HepG2 (cell line): ENCODE measurements at regions not wholly inside any gene's neighbourhood (a gene's known extent, or its start where the extent isn't known, plus 50 kb on each side); places are given as distances from the start of the nearest gene placed in this dataset.

Source experiments
- CHD4 ChIP-seq: fragments of 200-600 bp; sonication (generic); IDR thresholded peaks from 2 replicates; pipeline ENCODE4 v1.7.0; 2017; ENCODE audit warnings: mild to moderate bottlenecking, low read length, borderline replicate concordance
- FOXA1 ChIP-seq, 2 experiments: fragments of 450-650 bp in 1 of 2; sonication (generic) in 1 of 2; formaldehyde crosslinking in 1 of 2; IDR thresholded peaks; 2 replicates each; pipeline versions ENCODE4 v1.4.0 to v1.6.1; 2016 to 2020; ENCODE audit warnings: missing genetic modification reagents in 1 of 2
- FOXK2 ChIP-seq: fragments of 450-650 bp; IDR thresholded peaks from 2 replicates; pipeline ENCODE4 v1.6.1; 2016
- GATAD2A ChIP-seq: IDR thresholded peaks from 2 replicates; pipeline ENCODE4 v1.6.1; 2016
- GTF2F1 ChIP-seq: fragments of 150-350 bp; IDR thresholded peaks from 2 replicates; pipeline ENCODE4 v1.6.1; 2014; ENCODE audit warnings: low read length
- HMG20A ChIP-seq: IDR thresholded peaks from 2 replicates; pipeline ENCODE4 v1.6.1; 2016; ENCODE audit warnings: borderline replicate concordance
- HNF4A ChIP-seq: sonication (generic); formaldehyde crosslinking; IDR thresholded peaks from 2 replicates; pipeline ENCODE4 v1.4.0; 2020; ENCODE audit warnings: missing genetic modification reagents
- MED1 ChIP-seq: sonication (generic); formaldehyde crosslinking; IDR thresholded peaks from 2 replicates; pipeline ENCODE4 v1.4.0; 2020; ENCODE audit warnings: missing genetic modification reagents
- MNT ChIP-seq: fragments of 450-650 bp; IDR thresholded peaks from 2 replicates; pipeline ENCODE4 v1.6.1; 2016
- NFIC ChIP-seq: IDR thresholded peaks from 2 replicates; pipeline ENCODE4 v1.6.1; 2012; ENCODE audit warnings: mild to moderate bottlenecking, low read length, inconsistent platforms
- PHF8 ChIP-seq: sonication (generic); formaldehyde crosslinking; IDR thresholded peaks from 2 replicates; pipeline ENCODE4 v1.5.0; 2020; ENCODE audit warnings: missing genetic modification reagents
- TCF7 ChIP-seq: sonication (generic); IDR thresholded peaks from 2 replicates; pipeline ENCODE4 v1.6.1; 2016; ENCODE audit warnings: antibody characterized with exemption, low read depth
- ZNF460 ChIP-seq: sonication (generic); formaldehyde crosslinking; IDR thresholded peaks from 2 replicates; pipeline ENCODE4 v1.5.1; 2020; ENCODE audit warnings: missing genetic modification reagents, mild to moderate bottlenecking, borderline replicate concordance
- ZSCAN25 ChIP-seq: sonication (generic); formaldehyde crosslinking; IDR thresholded peaks from 2 replicates; pipeline ENCODE4 v1.8.0; 2022; ENCODE audit warnings: mild to moderate bottlenecking, missing genetic modification reagents
- ZSCAN31 ChIP-seq: sonication (generic); formaldehyde crosslinking; IDR thresholded peaks from 2 replicates; pipeline ENCODE4 v1.5.0; 2020; ENCODE audit warnings: low read depth, mild to moderate bottlenecking, missing genetic modification reagents
- TF ChIP-seq, protein P1 (sequence below): sonication (generic); formaldehyde crosslinking; IDR thresholded peaks from 2 replicates; pipeline ENCODE4 v1.8.1; 2022; ENCODE audit warnings: low read depth, mild to moderate bottlenecking, missing genetic modification reagents
- TF ChIP-seq, protein P2 (sequence below): IDR thresholded peaks from 2 replicates; pipeline ENCODE4 v1.6.1; 2016; ENCODE audit warnings: low read depth, missing genetic modification reagents, missing compliant biosample characterization
- TF ChIP-seq, protein P3 (sequence below): sonication (generic); formaldehyde crosslinking; IDR thresholded peaks from 2 replicates; pipeline ENCODE4 v1.4.0; 2020; ENCODE audit warnings: missing genetic modification reagents, mild to moderate bottlenecking, borderline replicate concordance

GRCh38 chr3:20853890-20854289 is 667.9 kb upstream of the SGO1 start (continued):
- no peak for TF ChIP-seq MNT
- TF ChIP-seq ZSCAN25 (CRISPR knock-in tag), result no peak
- TF ChIP-seq GTF2F1, result no peak
- TF ChIP-seq FOXA1 (IDR thresholded peaks at IDR 0.05), result no peak
- TF ChIP-seq FOXA1 (CRISPR knock-in tag; IDR thresholded peaks at IDR 0.05), result no peak
- no peak for TF ChIP-seq PHF8 (CRISPR knock-in tag)
- TF ChIP-seq ZNF460 (CRISPR knock-in tag), result no peak
- TF ChIP-seq, protein P1, sequence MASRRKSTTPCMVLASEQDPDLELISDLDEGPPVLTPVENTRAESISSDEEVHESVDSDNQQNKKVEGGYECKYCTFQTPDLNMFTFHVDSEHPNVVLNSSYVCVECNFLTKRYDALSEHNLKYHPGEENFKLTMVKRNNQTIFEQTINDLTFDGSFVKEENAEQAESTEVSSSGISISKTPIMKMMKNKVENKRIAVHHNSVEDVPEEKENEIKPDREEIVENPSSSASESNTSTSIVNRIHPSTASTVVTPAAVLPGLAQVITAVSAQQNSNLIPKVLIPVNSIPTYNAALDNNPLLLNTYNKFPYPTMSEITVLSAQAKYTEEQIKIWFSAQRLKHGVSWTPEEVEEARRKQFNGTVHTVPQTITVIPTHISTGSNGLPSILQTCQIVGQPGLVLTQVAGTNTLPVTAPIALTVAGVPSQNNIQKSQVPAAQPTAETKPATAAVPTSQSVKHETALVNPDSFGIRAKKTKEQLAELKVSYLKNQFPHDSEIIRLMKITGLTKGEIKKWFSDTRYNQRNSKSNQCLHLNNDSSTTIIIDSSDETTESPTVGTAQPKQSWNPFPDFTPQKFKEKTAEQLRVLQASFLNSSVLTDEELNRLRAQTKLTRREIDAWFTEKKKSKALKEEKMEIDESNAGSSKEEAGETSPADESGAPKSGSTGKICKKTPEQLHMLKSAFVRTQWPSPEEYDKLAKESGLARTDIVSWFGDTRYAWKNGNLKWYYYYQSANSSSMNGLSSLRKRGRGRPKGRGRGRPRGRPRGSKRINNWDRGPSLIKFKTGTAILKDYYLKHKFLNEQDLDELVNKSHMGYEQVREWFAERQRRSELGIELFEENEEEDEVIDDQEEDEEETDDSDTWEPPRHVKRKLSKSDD (CRISPR knock-in tag), result no peak
- TF ChIP-seq, protein P2, sequence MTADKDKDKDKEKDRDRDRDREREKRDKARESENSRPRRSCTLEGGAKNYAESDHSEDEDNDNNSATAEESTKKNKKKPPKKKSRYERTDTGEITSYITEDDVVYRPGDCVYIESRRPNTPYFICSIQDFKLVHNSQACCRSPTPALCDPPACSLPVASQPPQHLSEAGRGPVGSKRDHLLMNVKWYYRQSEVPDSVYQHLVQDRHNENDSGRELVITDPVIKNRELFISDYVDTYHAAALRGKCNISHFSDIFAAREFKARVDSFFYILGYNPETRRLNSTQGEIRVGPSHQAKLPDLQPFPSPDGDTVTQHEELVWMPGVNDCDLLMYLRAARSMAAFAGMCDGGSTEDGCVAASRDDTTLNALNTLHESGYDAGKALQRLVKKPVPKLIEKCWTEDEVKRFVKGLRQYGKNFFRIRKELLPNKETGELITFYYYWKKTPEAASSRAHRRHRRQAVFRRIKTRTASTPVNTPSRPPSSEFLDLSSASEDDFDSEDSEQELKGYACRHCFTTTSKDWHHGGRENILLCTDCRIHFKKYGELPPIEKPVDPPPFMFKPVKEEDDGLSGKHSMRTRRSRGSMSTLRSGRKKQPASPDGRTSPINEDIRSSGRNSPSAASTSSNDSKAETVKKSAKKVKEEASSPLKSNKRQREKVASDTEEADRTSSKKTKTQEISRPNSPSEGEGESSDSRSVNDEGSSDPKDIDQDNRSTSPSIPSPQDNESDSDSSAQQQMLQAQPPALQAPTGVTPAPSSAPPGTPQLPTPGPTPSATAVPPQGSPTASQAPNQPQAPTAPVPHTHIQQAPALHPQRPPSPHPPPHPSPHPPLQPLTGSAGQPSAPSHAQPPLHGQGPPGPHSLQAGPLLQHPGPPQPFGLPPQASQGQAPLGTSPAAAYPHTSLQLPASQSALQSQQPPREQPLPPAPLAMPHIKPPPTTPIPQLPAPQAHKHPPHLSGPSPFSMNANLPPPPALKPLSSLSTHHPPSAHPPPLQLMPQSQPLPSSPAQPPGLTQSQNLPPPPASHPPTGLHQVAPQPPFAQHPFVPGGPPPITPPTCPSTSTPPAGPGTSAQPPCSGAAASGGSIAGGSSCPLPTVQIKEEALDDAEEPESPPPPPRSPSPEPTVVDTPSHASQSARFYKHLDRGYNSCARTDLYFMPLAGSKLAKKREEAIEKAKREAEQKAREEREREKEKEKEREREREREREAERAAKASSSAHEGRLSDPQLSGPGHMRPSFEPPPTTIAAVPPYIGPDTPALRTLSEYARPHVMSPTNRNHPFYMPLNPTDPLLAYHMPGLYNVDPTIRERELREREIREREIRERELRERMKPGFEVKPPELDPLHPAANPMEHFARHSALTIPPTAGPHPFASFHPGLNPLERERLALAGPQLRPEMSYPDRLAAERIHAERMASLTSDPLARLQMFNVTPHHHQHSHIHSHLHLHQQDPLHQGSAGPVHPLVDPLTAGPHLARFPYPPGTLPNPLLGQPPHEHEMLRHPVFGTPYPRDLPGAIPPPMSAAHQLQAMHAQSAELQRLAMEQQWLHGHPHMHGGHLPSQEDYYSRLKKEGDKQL (CRISPR knock-in tag), result no peak
- 0 out of 2 replicates have a peak, but pooled peaks have one; percentile 14 for TF ChIP-seq MED1 (CRISPR knock-in tag)
- TF ChIP-seq, protein P3, sequence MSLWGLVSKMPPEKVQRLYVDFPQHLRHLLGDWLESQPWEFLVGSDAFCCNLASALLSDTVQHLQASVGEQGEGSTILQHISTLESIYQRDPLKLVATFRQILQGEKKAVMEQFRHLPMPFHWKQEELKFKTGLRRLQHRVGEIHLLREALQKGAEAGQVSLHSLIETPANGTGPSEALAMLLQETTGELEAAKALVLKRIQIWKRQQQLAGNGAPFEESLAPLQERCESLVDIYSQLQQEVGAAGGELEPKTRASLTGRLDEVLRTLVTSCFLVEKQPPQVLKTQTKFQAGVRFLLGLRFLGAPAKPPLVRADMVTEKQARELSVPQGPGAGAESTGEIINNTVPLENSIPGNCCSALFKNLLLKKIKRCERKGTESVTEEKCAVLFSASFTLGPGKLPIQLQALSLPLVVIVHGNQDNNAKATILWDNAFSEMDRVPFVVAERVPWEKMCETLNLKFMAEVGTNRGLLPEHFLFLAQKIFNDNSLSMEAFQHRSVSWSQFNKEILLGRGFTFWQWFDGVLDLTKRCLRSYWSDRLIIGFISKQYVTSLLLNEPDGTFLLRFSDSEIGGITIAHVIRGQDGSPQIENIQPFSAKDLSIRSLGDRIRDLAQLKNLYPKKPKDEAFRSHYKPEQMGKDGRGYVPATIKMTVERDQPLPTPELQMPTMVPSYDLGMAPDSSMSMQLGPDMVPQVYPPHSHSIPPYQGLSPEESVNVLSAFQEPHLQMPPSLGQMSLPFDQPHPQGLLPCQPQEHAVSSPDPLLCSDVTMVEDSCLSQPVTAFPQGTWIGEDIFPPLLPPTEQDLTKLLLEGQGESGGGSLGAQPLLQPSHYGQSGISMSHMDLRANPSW, result no peak
- TF ChIP-seq HMG20A (CRISPR knock-in tag), result peak; percentile 80; the same call in 1 of the 2 replicates
- TF ChIP-seq FOXK2, result no peak
- peak; percentile 34; the same call in 1 of the 2 replicates for TF ChIP-seq GATAD2A (CRISPR knock-in tag)
- TF ChIP-seq CHD4, result no peak
- TF ChIP-seq NFIC, result peak; percentile 51; the same call in 1 of the 2 replicates
- TF ChIP-seq ZSCAN31 (CRISPR knock-in tag), result no peak
- peak; percentile 50; the same call in 1 of the 2 replicates for TF ChIP-seq HNF4A
- peak; percentile 9; the same call in 1 of the 2 replicates for TF ChIP-seq TCF7
